Mucosa of descending colon (tissue), 3 donors: ENCODE measurements at regions not wholly inside any gene's neighbourhood (a gene's known extent, or its start where the extent isn't known, plus 50 kb on each side); places are given as distances from the start of the nearest gene placed in this dataset.

ENCODE experiments used
- ATAC-seq: fragments of 200-7000 bp; cut with Tn5 transposase; one replicate; pipeline ENCODE4 v1.9.1; 2020; ENCODE audit warnings: mild to moderate bottlenecking, moderate library complexity
- DNase-seq, 3 donors: peaks; one replicate each; pipeline ENCODE4 v3.0.0-alpha.2; 2020
- H3K36me3 ChIP-seq: fragments of 200-600 bp; one replicate; pipeline ENCODE4 v1.8.0; 2021; ENCODE audit warnings: low read depth, mild to moderate bottlenecking
- H3K4me1 ChIP-seq: fragments of 200-600 bp; one replicate; pipeline ENCODE4 v1.8.0; 2021; ENCODE audit warnings: low read depth, mild to moderate bottlenecking
- H3K4me3 ChIP-seq: fragments of 200-600 bp; one replicate; pipeline ENCODE4 v1.8.0; 2021; ENCODE audit warnings: mild to moderate bottlenecking
- H3K9me3 ChIP-seq: fragments of 200-600 bp; one replicate; pipeline ENCODE4 v1.8.0; 2021; ENCODE audit warnings: mild to moderate bottlenecking
- intact Hi-C, 2 donors: fragments of 100-400 bp; cut with DNase I in 1 of 2; cut with micrococcal nuclease in 1 of 2; formaldehyde crosslinking; loops; one replicate each; pipeline versions ENCODE4 v1.11.0 to v1.11.1; 2022; cut with DNase I, micrococcal nuclease
- TF ChIP-seq, protein P1 (sequence below): fragments of 200-600 bp; IDR thresholded peaks from one replicate; pipeline ENCODE4 v1.8.0; 2022; ENCODE audit warnings: antibody characterized with exemption, mild to moderate bottlenecking
- donor health status: DM: no; HTN: no; CAD: no; lungs with moderate emphysema.
- donor health status: DM: no; HTN: no; CAD: no.
- donor health status: DM: no; HTN: yes; CAD: no.

DNA sequence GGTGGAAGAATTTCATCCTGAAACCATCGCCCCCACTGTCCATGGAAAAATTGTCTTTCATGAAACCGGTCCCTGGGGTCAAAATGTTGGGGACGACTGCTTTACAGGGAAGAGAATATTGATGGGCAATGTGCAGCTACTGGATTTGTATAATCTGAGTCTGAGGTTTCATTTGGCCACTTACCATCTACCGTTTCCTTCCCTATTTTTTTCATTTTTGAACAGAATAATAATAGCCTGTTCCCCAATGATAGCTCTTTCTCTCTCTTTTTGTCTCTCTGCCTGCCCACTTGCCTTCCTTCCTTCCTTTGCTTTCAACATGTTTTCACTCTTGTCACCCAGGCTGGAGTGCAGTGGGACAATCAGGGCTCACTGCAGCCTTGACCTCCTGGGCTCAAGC lies 78.3 kb upstream of the TLK1 start:
- no peaks in the 10 kb centered on the region for H3K9me3 ChIP-seq
- H3K4me3 ChIP-seq, result no peak overlapping the region
- no peaks in the 10 kb centered on the region for H3K4me1 ChIP-seq
- ATAC-seq (no peak), DNase-seq (no peak)
- intact Hi-C loops, result no loop called here
- no peaks in the 10 kb centered on the region for H3K36me3 ChIP-seq
- TF ChIP-seq, protein P1, sequence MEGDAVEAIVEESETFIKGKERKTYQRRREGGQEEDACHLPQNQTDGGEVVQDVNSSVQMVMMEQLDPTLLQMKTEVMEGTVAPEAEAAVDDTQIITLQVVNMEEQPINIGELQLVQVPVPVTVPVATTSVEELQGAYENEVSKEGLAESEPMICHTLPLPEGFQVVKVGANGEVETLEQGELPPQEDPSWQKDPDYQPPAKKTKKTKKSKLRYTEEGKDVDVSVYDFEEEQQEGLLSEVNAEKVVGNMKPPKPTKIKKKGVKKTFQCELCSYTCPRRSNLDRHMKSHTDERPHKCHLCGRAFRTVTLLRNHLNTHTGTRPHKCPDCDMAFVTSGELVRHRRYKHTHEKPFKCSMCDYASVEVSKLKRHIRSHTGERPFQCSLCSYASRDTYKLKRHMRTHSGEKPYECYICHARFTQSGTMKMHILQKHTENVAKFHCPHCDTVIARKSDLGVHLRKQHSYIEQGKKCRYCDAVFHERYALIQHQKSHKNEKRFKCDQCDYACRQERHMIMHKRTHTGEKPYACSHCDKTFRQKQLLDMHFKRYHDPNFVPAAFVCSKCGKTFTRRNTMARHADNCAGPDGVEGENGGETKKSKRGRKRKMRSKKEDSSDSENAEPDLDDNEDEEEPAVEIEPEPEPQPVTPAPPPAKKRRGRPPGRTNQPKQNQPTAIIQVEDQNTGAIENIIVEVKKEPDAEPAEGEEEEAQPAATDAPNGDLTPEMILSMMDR, result no peak

DNA sequence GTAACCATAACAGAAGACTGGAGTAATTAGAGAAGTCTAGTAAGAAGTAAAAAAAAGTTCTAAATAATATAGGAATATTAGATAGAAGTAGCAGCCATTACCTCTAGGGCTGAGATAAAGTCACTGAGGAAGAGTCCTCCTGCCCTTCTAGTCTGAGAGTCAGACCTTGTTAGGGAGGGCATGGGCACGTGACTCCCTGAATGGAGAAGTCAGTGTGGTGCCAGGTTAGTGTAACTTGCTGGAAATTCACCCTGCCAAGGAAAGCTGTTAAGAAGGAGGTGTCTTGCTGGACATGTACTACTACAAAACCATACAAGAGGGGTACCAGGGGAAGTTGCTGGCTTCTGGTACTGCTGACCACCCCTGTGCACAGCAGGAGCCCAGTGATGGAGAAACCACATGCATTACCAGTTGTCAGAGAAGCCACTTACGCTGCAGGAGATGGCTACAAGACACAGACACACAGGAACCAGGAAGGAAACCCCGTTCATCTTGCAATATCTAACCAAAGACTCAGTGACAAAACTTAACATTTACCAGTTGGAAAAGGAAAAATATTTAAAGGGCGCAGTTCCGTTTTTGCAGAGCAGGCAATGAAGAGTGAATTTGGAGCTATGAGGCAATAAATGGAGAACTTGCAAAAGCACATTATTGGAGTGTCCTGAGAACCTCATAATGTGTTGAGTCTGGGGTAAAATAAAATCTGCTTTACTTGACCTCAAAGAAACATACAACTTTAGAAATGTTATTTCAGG lies 77.2 kb upstream of the TLK1 start:
- Histone ChIP-seq H3K4me3 (no peak overlapping the region), H3K4me1 (no peaks in the 10 kb centered on the region), H3K36me3 (no peaks in the 10 kb centered on the region), H3K9me3 (no peaks in the 10 kb centered on the region)
- DNase-seq, result no peak
- no peak for ATAC-seq
- intact Hi-C loops, result no loop called here
- TF ChIP-seq, protein P1, result no peak

DNA sequence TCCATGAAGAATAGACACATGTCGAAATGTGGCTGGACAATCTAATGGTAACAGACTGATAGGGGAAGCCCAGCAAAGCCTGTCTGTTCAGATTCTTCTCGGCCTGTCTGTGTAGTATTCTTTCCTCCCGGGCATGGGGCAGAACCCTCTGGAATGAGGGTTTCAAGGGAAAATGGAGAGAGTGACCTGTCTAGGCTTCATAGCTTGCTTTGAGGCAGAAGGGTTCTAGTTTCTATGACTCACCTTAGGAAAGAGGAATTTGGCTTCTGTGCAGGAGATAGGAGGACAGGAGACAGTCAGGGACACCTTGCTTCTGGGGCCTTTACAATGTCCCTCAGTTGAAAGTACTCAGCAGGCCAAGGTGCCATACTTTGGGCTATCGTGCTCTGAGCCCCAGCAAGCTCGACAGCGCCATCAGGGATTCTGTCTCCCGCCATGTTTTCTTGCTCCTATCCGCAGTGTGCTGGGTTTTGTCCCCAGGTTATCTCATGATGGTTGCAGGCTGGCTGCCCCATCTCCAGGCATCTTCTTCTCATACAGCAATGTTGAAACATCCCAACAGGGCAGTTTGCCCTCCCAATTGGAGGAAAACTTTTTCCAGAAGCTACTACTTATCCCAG lies 74.7 kb upstream of the TLK1 start:
- TF ChIP-seq, protein P1, result no peak
- intact Hi-C loops, result no loop called here
- no peaks in the 10 kb centered on the region for H3K9me3 ChIP-seq
- H3K4me1 ChIP-seq, result no peaks in the 10 kb centered on the region
- DNase-seq (no peak), ATAC-seq (no peak)
- H3K4me3 ChIP-seq, result no peak overlapping the region
- no peaks in the 10 kb centered on the region for H3K36me3 ChIP-seq

DNA sequence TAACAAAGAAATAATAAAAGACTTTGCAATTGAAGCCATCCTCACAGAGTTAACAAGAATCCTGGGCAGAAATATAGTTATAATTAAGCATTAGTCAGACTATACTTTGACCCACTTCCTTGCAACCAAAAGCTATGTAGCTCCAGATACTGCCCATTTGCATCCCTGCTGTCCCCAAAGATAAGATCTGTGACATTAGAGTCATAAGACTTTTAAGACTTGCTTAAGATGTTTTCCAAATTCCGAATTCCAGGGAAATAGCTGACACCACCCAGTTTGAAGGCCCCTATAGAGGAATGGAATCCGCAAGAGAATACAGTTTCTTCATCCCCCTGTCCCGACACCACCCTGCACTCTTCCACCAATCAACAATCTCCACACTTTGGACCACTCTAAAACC lies 69.5 kb upstream of the TLK1 start:
- DNase-seq (no peak), ATAC-seq (no peak)
- Histone ChIP-seq H3K4me3 (no peak overlapping the region), H3K36me3 (no peaks in the 10 kb centered on the region), H3K4me1 (no peaks in the 10 kb centered on the region), H3K9me3 (no peaks in the 10 kb centered on the region)
- intact Hi-C loops, result no loop called here
- TF ChIP-seq, protein P1, result no peak

DNA sequence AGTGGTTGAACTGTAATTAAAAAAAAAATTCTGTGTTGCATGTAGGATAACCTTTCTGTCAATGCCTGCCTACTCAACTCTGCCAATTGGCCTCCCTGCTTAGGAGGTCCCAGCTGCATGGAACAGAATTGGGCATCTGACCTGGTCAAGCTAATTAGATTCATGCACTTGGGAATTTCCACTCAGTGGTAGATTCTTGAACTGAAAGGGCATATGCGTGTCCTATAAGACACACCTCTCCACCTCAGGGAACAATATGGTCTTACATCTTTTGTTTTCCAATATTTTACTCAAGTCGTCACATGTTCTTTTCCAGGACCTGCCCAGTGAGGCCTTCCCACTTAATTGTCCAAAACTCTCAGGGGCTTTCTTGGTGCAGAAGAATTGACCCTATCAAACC lies 68.1 kb upstream of the TLK1 start:
- intact Hi-C loops, result no loop called here

More for the DNA sequence above, 68.1 kb upstream of the TLK1 start:
- Histone ChIP-seq H3K4me1 (no peaks in the 10 kb centered on the region), H3K9me3 (no peaks in the 10 kb centered on the region), H3K4me3 (no peak overlapping the region), H3K36me3 (no peaks in the 10 kb centered on the region)
- TF ChIP-seq, protein P1, result no peak
- DNase-seq (no peak), ATAC-seq (no peak)
